HEK293 (cell line): ENCODE measurements at regions not wholly inside any gene's neighbourhood (a gene's known extent, or its start where the extent isn't known, plus 50 kb on each side); places are given as distances from the start of the nearest gene placed in this dataset.

ENCODE experiments used
- CTCF ChIA-PET: fragments of 350-600 bp; formaldehyde crosslinking; extraction: SDS; loops from one replicate; lab custom pipeline; 2021; ENCODE audit warnings: antibody characterized with exemption; lab: Yijun Ruan, JAX
- POLR2A ChIA-PET: fragments of 300-600 bp; formaldehyde crosslinking; extraction: SDS; loops from one replicate; lab custom pipeline; 2020; ENCODE audit warnings: antibody characterized with exemption, inconsistent platforms; lab: Yijun Ruan, JAX
- H3K27ac ChIP-seq: fragments of 200-500 bp; sonication (Bioruptor generic); 2 replicates; pipeline ENCODE4 v1.5.1; 2014; ENCODE audit warnings: low read depth, low read length, control low read depth, inconsistent platforms; ENCODE audit errors: extremely low read depth
- H3K36me3 ChIP-seq, 2 experiments: fragments of 200-500 bp in 1 of 2; sonication (Bioruptor generic) in 1 of 2; 1 replicate in 1 of 2; 2 replicates in 1 of 2; pipeline ENCODE4 v1.5.1; 2014 to 2017; ENCODE audit warnings: inconsistent platforms in 2 of 2, low read length in 2 of 2; ENCODE audit not compliant: control insufficient read depth in 2 of 2, insufficient read depth in 1 of 2
- H3K4me1 ChIP-seq: fragments of 200-500 bp; sonication (Bioruptor generic); 2 replicates; pipeline ENCODE4 v1.5.1; 2014; ENCODE audit warnings: mild to moderate bottlenecking, low read length, inconsistent platforms; ENCODE audit not compliant: control insufficient read depth, insufficient read depth
- H3K4me3 ChIP-seq: 2 replicates; pipeline ENCODE4 v1.5.1; 2011; ENCODE audit warnings: low read depth, mild to moderate bottlenecking, control low read depth, low read length, moderate library complexity
- H3K9me3 ChIP-seq: fragments of 200-500 bp; sonication (Bioruptor generic); 2 replicates; pipeline ENCODE4 v1.5.1; 2014; ENCODE audit warnings: low read depth, low read length, inconsistent platforms; ENCODE audit not compliant: control insufficient read depth, insufficient read depth
- HOXA7 ChIP-seq: sonication (generic); formaldehyde crosslinking; IDR thresholded peaks from 2 replicates; pipeline ENCODE4 v1.8.1; 2022; ENCODE audit warnings: missing genetic modification reagents, borderline replicate concordance
- IKZF3 ChIP-seq: fragments of 450-650 bp; IDR thresholded peaks from 2 replicates; pipeline ENCODE4 v1.5.0; 2018; ENCODE audit warnings: missing biosample characterization, mild to moderate bottlenecking, missing genetic modification characterization, moderate library complexity
- TCF7L2 ChIP-seq: IDR thresholded peaks from 2 replicates; pipeline ENCODE4 v1.6.1; 2011; ENCODE audit warnings: low read depth, mild to moderate bottlenecking, inconsistent platforms, low read length, moderate library complexity, borderline replicate concordance
- WT1 ChIP-seq: fragments of 450-650 bp; formaldehyde crosslinking; IDR thresholded peaks from 2 replicates; pipeline ENCODE4 v1.5.1; 2016; ENCODE audit warnings: missing biosample characterization, missing genetic modification characterization
- ZBTB1 ChIP-seq: fragments of 450-650 bp; formaldehyde crosslinking; IDR thresholded peaks from 2 replicates; pipeline ENCODE4 v1.5.1; 2016; ENCODE audit warnings: missing biosample characterization, missing genetic modification characterization
- ZNF112 ChIP-seq: fragments of 450-650 bp; formaldehyde crosslinking; IDR thresholded peaks from 2 replicates; pipeline ENCODE4 v1.5.0; 2017; ENCODE audit warnings: missing biosample characterization, missing genetic modification characterization
- ZNF148 ChIP-seq: fragments of 450-650 bp; formaldehyde crosslinking; IDR thresholded peaks from 2 replicates; pipeline ENCODE4 v1.5.0; 2017; ENCODE audit warnings: missing biosample characterization, missing genetic modification characterization, borderline replicate concordance
- ZNF16 ChIP-seq: fragments of 450-650 bp; formaldehyde crosslinking; IDR thresholded peaks from 2 replicates; pipeline ENCODE4 v1.5.1; 2016; ENCODE audit warnings: low read depth, missing biosample characterization, missing genetic modification characterization
- ZNF214 ChIP-seq: fragments of 450-650 bp; formaldehyde crosslinking; IDR thresholded peaks from 2 replicates; pipeline ENCODE4 v1.5.1; 2017; ENCODE audit warnings: missing biosample characterization, mild to moderate bottlenecking, missing genetic modification characterization, borderline replicate concordance
- ZNF280D ChIP-seq: fragments of 450-650 bp; formaldehyde crosslinking; IDR thresholded peaks from 2 replicates; pipeline ENCODE4 v1.5.1; 2016; ENCODE audit warnings: missing biosample characterization, missing genetic modification characterization
- ZNF449 ChIP-seq: fragments of 450-650 bp; formaldehyde crosslinking; IDR thresholded peaks from 2 replicates; pipeline ENCODE4 v1.5.1; 2017; ENCODE audit warnings: missing biosample characterization, mild to moderate bottlenecking, missing genetic modification characterization, moderate library complexity
- ZNF514 ChIP-seq: fragments of 450-650 bp; formaldehyde crosslinking; IDR thresholded peaks from 2 replicates; pipeline ENCODE4 v1.5.1; 2016; ENCODE audit warnings: missing biosample characterization, missing genetic modification characterization
- ZNF544 ChIP-seq: fragments of 450-650 bp; formaldehyde crosslinking; IDR thresholded peaks from 2 replicates; pipeline ENCODE4 v1.5.0; 2017; ENCODE audit warnings: missing biosample characterization, missing genetic modification characterization
- ZNF621 ChIP-seq: fragments of 450-650 bp; formaldehyde crosslinking; IDR thresholded peaks from 2 replicates; pipeline ENCODE4 v1.5.1; 2017; ENCODE audit warnings: missing biosample characterization, missing genetic modification characterization
- ZNF626 ChIP-seq: fragments of 450-650 bp; sonication (Bioruptor Pico); formaldehyde crosslinking; IDR thresholded peaks from 2 replicates; pipeline ENCODE4 v1.5.1; 2018; ENCODE audit warnings: missing biosample characterization, missing genetic modification characterization, inconsistent platforms
- ZNF645 ChIP-seq: fragments of 450-650 bp; formaldehyde crosslinking; IDR thresholded peaks from 2 replicates; pipeline ENCODE4; 2016; ENCODE audit warnings: missing biosample characterization, missing genetic modification characterization
- ZNF791 ChIP-seq: fragments of 450-650 bp; formaldehyde crosslinking; IDR thresholded peaks from 2 replicates; pipeline ENCODE4 v1.5.1; 2016; ENCODE audit warnings: missing biosample characterization, missing genetic modification characterization
- TF ChIP-seq, protein P1 (sequence below): fragments of 450-650 bp; IDR thresholded peaks from 2 replicates; pipeline ENCODE4 v1.5.1; 2018; ENCODE audit warnings: missing biosample characterization, missing genetic modification characterization
- TF ChIP-seq, protein P2 (sequence below): fragments of 450-650 bp; formaldehyde crosslinking; IDR thresholded peaks from 2 replicates; pipeline ENCODE4 v1.5.1; 2016; ENCODE audit warnings: missing biosample characterization, missing genetic modification characterization

- TF ChIP-seq ZNF626 (no peak), ZNF645 (no peak), ZNF791 (tag by site-specific recombination) (no peak), ZNF280D (tag by site-specific recombination) (no peak), ZNF544 (no peak)
Observed at GRCh38 chr2:11043245-11043644, 112.0 kb upstream of the SLC66A3 start (continued).

- ChIA-PET CTCF (no interaction called here), POLR2A (no interaction called here)
- no peak overlapping the region for H3K4me3 ChIP-seq
- TF ChIP-seq ZNF148 (tag by site-specific recombination) (no peak), WT1 (tag by site-specific recombination) (no peak), TCF7L2 (no peak), ZNF621 (tag by site-specific recombination) (no peak), ZNF112 (no peak), ZNF514 (tag by site-specific recombination) (no peak), ZBTB1 (tag by site-specific recombination) (no peak), IKZF3 (tag by site-specific recombination) (no peak), ZNF645 (no peak), ZNF16 (tag by site-specific recombination) (no peak), HOXA7 (CRISPR knock-in tag) (no peak), ZNF449 (tag by site-specific recombination) (no peak), ZNF214 (tag by site-specific recombination) (no peak)
- TF ChIP-seq, protein P1, sequence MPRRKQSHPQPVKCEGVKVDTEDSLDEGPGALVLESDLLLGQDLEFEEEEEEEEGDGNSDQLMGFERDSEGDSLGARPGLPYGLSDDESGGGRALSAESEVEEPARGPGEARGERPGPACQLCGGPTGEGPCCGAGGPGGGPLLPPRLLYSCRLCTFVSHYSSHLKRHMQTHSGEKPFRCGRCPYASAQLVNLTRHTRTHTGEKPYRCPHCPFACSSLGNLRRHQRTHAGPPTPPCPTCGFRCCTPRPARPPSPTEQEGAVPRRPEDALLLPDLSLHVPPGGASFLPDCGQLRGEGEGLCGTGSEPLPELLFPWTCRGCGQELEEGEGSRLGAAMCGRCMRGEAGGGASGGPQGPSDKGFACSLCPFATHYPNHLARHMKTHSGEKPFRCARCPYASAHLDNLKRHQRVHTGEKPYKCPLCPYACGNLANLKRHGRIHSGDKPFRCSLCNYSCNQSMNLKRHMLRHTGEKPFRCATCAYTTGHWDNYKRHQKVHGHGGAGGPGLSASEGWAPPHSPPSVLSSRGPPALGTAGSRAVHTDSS (tag by site-specific recombination), result no peak
- TF ChIP-seq, protein P2, sequence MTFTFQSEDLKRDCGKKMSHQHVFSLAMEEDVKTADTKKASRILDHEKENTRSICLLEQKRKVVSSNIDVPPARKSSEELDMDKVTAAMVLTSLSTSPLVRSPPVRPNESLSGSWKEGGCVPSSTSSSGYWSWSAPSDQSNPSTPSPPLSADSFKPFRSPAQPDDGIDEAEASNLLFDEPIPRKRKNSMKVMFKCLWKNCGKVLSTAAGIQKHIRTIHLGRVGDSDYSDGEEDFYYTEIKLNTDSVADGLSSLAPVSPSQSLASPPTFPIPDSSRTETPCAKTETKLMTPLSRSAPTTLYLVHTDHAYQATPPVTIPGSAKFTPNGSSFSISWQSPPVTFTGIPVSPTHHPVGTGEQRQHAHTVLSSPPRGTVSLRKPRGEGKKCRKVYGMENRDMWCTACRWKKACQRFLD, result no peak
Observed at GRCh38 chr2:11044201-11044600, 111.1 kb upstream of the SLC66A3 start.

More at GRCh38 chr2:11044201-11044600, 111.1 kb upstream of the SLC66A3 start:
- Histone ChIP-seq H3K27ac (no peak overlapping the region), H3K4me1 (no peaks in the 10 kb centered on the region), H3K36me3 (no peaks in the 10 kb centered on the region), H3K9me3 (no peaks in the 10 kb centered on the region)
